Hematopoietic multipotent progenitor cell (in vitro differentiated cells): ENCODE measurements at regions not wholly inside any gene's neighbourhood (a gene's known extent, or its start where the extent isn't known, plus 50 kb on each side); places are given as distances from the start of the nearest gene placed in this dataset.
"Not testable (repeated sequence)": the region's sequence is repeated elsewhere in the genome, so short reads cannot be mapped to it uniquely, and the experiment has no call there.

Experiments
- DNase-seq, 3 donors: peaks; one replicate each; pipeline ENCODE4 v3.0.0-alpha.2; 2011 to 2015; ENCODE audit warnings: low read depth in 2 of 3, low spot score in 2 of 3

DNA sequence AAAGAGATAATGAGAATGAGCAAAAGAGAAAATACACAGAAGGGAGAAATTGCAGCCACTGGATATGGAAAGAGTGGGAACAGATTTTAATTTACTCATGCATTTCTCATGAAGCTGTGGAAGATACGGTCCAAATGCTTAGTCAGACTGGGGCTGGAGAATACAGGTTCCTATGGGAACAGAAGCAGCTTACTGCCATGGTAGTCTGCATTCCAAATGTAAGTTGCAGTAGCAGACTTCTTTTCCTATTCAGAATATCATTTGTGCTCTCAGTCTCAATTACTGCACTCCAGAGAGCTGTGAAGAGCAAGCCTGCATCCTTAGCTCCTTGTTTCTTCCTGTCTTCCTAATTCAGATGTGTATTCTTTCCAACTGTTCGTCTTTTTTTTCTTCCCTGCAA is 190.8 kb upstream of the TMEM196 start:
- no peak for DNase-seq

DNA sequence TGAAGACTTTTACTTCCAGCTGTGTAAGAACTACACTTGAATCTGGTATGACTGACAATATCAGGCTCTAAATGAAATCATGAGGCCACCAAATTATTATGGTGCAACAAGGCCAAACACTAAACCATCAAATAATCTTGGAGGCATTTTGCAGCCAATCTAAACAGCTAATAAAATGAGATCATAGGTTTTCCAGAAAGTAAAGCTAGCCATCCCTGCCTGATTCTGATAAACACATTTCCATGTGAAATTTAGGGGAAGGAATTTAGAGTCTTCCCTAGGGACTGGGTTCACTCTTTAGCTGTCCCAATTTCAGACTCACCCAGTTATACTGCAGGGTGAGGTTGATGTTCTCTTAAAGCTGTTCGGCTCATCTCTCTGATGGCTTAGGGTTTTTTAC is 190.3 kb upstream of the TMEM196 start:
- no peak for DNase-seq

DNA sequence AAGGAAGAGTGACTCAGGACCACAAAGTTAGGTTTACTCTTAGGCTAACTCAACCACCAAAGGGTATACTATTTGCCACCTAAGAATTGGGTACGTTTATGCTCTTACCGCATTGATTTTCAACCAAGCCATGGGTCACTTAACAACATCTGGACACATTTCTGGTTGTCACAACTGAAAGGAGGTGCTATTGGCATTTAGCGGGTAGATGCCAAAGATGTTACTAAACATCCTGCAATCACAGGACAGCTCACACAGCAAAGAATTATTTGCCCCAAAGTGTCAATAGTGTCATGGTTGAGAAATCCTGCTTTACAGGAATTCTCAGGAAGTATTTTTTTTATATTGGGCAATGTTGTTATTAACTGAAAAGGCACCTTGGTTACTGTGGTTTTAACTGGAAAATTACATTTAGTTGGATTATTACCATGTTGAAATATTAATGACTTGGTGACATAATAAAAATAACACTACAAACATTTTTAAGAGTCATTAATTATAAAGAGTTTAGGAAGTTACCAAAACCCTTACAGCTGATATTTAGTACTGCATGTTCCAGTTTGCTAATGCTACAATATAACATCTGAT is 185.0 kb upstream of the TMEM196 start:
- DNase-seq = no peak

DNA sequence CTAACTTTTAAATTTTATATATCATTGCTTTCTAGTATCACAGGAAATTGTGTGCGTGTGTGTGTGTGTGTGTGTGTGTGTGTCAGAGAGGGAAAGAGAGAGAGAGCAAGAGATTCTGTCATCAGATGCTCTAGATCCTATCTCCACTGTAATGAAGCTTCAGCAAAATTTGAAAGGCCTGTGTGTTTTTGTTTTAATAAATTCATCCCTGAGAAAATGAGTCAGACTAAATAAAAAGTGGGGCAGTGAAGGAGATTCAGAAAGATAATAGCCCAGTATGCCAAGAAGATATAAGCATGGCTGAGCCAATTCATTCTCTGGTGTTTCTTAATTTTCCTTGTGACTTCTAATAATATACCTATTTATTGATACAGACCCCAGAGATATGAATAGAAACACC is 184.2 kb upstream of the TMEM196 start:
- no peak for DNase-seq

DNA sequence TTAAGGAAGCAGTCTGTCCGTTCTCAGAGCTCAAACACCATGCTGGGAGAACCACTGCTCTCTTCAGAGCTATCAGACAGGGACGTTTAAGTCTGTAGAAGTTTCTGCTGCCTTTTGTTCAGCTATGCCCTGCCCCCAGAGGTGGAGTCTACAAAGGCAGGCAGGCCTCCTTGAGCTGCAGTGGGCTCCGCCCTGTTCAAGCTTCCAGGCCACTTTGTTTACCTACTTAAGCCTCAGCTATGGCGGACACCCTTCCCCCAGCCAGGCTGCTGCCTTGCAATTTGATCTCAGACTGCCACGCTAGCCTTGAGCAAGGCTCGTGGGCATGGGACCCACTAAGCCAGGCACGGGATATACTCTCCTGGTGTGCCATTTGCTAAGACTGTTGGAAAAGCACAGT is 180.7 kb upstream of the TMEM196 start:
- not testable (repeated sequence) for DNase-seq

DNA sequence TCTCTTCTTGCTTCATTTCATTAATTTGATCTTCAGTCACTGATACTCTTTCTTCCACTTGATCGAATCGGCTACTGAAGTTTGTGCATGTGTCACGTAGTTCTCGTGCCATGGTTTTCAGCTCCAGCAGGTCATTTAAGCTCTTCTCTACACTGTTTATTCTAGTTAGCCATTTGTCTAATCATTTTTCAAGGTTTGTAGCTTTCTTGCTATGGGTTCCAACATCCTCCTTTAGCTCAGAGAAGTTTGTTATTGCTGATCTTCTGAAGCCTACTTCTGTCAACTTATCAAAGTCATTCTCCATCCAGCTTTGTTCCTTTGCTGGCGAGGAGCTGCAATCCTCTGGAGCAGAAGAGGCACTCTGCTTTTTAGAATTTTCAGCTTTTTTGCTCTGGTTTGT is 180.0 kb upstream of the TMEM196 start:
- not testable (repeated sequence) for DNase-seq

DNA sequence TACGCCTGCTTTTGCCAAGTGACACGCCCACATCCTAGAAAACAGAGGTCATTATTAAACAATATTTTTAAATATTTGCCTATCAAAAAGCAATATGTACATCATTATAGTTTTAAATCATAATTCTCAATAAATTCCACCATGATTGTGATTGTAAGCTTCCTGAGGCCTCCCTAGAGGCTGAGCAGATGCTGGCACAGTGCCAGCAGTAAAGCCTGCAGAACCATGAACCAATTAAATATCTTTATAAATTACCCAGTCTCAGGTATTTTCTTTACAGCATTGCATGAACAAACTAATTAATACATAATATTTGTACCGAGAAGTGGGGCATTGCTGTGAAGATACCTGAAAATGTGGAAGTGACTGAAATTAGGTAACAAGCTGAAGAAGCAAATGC is 174.7 kb upstream of the TMEM196 start:
- no peak for DNase-seq

DNA sequence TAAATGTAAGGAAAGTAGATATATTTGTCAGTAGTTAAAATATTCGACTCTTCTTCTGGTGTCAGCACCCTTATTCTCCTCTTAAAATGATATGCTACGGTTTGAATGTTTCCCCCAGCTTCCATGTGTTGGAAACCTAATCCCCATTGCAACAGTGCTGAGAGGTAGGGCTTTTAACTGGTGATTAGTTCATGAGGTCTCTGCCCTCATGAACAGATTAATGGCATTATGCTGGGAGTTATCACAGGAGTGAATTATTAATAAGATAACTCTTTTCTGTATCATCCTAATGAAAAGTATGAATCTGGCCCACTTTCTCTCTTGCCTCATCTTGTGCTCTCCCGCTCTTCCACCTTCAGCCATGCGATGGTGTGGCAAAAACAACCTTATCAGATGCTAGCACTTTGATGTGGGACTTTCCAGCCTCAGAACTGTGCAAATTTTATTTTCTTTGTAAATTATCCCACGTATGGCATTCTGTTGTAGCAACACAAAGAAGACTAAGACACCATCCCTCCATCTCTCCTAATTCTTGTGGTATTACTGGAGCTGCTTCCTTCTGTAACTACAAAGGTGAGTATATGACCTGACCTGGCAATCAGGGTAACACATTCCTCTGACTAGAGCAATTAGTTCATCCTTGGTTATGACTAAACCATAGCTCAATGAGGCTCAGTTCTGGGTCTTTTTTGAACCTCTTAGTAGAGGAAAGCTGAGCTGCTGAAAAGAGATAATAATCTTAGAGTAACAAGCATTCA is 171.1 kb upstream of the TMEM196 start:
- no peak for DNase-seq

DNA sequence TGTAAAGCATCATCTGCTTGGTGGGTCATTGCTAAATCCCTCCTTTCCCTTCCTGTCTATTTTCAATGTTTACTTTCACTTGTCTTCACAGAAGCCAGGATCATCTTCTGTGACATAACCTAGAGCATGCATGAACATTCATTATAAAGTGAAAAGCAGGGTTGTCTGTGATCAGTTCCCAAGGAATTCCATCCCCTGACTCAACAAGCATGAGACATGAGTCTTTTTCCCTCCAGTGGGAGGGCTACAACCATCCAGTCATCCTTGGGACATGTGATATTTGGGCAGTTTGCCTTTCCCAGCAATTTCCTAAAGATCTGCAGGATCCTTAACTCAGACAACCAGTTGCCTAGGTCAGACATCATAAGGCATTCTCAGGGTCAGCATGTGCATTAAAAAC is 166.3 kb upstream of the TMEM196 start:
- DNase-seq = no peak

DNA sequence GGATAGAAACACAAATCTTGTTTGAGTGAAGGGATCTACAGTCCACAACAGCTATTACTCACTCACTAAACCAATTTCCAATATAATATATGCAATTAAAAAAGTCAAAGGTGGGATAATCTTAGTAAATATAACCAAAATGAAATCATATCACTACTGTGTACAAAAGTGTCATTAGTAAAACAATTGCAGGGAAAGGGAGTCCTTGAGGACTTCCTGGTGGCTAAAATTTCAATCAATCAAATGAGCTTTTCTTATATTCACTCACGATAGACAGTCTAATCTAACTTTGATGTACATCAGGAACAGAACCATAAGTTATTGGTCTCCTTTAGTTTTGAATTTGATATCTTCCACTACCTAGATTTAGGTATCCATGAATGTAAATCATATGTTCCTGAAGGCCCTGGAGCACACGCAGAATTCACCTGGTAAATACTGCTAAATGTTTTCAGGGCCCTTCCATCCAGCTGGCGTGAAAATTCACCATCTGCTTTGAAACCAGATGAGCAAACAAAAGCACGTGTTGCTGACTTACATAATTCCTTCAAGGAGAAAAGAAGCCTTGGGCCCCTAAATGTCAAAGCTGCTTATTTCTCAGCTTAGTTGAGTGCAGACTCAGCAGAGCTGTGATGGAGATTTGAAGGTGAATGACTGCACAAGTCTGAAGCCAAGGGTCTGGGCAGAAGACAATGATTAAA is 159.3 kb upstream of the TMEM196 start:
- no peak for DNase-seq

DNA sequence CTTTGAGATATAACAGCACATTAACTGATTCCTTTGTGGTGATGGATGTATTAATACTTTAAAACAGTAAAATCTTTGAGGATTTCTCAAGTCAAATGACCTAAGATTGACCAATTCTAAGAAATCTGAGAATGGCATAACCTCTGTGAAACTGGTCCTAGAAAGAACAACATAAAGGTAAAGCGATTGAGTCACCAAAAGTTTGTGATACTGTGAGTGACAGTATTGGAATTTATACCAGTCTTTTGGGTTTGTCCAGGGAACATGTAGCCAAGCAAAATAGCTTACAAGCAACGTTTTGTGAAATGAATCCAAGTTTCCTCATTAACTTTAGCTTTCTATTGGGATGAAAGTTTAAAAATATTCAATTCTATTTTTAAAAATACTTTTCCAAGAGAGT is 157.4 kb upstream of the TMEM196 start:
- no peak for DNase-seq

DNA sequence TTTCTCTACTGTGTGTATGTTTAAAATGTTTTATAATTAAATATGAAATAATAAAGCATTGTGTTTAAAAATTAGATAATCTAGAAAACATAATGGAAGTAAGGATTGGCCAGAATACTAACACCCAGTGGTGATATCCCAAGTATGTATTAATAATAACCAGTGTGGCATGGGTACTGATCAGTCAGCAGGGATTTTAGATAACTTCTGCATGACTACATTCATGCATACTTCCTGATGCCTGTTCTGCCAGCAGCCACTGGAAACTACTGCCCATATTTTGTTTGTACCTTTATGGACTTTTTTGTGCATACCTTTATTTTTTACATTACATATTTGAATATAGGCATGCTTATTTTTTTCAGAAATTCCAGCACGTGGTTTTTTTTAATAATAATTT is 156.6 kb upstream of the TMEM196 start:
- no peak for DNase-seq

DNA sequence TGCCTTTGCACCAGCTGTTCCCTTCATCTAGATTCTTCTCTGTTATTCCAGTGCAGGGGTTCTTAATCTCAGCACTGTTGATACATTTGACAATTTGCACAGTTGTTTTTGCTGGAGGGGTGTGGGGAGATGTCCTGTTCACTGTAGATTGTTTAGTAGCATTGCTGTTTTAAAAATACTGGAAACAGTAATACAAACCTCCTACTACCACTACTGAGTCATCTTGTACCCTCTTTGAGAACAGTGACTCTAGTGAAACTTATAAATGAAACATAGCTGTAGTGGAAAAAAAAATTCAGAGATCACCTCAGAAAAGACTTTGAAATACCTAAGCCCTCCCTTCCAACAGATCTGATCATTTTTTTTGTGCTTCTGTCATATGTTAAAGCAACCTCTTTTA is 154.8 kb upstream of the TMEM196 start:
- DNase-seq = no peak

DNA sequence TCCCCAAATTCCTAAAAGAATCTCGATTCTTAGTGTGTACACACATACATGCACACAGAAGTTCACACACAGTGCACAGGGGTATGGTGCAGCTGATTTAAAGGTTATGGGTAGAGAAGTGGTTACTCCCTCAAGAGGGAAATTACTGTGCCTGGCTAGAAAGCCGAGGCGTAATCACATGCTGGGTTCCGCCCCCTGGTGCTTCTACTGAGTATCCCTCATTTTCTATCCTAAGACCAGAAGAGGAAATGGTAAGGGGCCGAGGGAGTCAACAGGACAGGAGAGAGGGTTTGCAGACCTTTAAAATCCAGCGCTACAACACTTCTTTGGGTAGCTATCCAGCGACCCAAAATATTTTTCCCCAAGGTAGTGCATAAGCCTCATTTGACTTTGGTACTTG is 147.3 kb upstream of the TMEM196 start:
- DNase-seq = no peak

DNA sequence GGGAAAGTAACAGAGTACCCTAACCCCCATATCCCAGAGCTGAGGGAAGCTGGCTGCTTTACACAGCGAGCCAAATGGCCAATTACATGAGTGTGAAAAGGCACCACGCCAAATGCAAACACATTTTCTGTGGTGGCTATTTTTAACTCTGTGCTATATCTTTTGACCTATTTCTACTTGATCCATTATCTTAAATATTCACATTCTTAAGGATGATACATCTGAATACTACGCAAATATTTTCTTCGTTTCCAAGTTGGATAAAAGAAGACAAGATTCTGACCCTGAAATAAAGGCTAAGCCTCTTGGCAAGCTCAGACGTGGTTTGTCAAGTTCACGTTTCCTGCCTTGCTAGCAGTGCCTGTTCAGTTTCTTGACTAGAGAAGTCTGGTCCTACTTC is 146.7 kb upstream of the TMEM196 start:
- DNase-seq = no peak

DNA sequence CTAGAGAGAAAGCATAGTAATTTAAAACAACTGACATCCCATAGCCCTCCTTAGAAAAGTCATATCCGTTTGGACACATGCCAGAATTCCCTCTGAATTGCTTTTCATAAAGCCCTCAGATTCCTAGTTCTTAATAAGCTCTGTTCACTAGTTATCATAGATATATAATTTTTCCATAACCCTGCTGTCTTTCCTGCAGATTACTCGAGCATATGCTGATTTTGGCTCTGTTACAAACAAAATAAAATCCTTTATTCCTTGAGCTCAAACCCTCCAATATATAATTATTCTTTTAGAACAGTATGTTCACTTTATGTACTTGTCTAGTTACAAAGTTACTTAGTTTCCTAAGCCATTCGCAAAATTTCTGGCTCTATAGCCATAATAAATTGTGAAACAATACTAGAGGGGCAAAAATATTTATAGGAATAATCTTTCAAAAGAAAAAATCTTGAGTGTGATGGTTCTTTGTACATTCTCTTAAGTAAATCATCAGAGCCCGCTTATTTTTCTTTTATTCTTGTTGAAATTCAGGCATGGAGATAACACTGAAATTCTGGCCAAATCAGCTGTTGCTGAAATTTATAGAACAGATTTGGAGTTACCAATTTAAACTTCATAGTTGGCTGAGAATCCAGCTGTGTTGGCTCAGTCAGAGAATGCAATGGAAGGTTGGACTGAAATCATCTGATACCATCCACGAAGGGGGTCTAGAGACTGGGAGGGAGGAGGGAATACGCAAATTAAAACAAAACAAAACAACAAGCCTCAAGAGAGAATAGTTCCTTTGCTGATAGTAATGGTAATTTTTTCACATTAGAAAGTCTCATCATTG is 146.1 kb upstream of the TMEM196 start:
- no peak for DNase-seq

DNA sequence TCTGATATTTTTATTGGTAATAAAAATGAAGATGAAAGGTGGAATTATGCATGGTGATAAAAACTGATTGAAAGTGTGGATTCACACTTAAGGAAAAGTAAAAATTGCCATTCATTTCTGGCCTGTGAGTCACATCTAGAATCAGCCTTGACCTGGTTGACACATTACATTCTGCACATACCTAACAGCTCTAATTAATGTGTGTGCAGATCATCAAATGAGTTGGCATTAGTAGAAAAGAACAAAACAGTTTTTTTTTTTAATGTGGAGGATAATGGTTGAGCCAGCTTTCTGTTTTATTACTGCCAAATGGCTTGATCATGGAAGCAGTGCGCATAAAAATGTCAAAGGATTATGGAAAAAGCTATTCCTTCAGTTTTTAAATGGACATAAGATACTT is 142.6 kb upstream of the TMEM196 start:
- DNase-seq = no peak

DNA sequence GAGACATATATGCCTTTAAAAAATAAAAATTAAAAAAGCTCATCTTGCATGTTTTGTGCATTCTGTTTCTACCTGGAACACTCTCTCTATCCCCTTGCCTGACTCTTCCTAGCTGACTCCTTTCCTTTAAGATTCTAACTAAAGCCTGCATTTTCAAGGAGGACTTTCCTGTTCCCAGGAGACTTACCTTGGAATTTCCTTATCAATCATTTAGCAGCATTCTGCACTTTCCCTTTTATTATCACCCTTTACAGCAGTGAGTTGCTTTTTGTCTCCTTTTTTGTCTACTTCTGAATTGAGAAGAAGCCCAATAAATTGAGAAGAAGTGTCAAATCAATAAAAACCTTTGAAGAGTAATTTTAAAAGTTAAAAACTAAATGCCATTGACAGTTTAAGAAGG is 142.2 kb upstream of the TMEM196 start:
- DNase-seq = no peak

DNA sequence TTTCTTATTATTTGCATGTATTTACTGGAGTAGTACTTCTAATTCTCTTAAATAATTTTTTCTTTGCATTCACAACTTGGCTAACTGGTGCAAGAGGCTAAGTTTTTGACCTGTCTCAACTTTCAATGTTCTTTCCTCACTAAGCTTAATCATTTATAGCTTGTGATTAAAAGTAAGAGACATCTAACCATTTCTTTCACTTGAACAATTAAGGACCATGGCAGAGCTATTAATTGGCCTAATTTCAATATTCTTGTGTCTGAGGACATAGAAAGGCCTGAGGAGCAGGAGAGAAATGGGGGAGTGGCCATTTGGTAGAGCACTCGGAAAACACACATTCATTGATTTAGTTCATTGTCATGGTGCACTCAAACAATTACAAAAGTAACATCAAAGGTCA is 141.4 kb upstream of the TMEM196 start:
- no peak for DNase-seq

DNA sequence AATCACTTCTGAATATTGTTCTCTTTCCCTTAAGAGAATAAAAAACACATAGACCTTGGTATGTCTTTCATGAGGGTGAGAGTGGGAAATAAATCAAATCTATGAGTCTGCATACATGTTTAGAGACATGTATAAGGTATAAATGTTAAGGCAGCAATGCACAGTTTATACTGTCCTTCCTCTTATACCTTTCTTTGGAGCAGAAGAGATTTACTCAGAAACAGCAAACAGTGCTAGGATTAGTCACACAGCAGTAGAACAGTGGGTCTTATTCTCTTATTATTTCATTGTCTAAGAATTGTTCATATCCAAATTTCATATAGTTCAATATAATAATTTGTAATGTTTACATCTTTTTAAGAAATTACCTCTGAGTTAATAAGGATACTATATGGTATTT is 126.7 kb upstream of the TMEM196 start:
- DNase-seq = no peak

DNA sequence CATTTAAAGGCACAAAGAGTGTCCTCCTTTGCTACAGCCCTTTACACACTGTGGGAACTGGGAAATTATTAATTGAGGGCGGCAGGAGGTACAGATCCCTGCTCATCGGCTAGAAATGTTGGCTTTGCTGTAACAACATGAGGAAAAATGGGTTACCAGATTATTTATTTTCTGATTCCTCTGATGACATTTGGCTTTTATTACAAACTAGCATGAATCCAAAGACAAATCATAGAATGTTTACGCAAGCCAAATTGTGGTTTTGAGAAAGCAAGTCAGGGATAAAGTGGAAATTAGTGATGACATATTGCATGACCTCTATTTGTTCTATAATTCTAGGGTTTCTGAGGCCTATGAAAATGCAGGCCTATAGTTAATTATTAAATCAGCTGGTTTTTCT is 126.1 kb upstream of the TMEM196 start:
- DNase-seq = no peak
